WI38 (cell line): ENCODE measurements at regions not wholly inside any gene's neighbourhood (a gene's known extent, or its start where the extent isn't known, plus 50 kb on each side); places are given as distances from the start of the nearest gene placed in this dataset.

Experiments used
- H3K4me3 ChIP-seq: 2 replicates; pipeline ENCODE4 v1.5.1; 2011; ENCODE audit warnings: low read depth, mild to moderate bottlenecking, control low read depth, low read length
- CTCF ChIP-seq: IDR thresholded peaks from 2 replicates; pipeline ENCODE4 v1.5.1; 2012; ENCODE audit warnings: low read depth, mild to moderate bottlenecking, control low read depth, low read length

- no peak overlapping the region for H3K4me3 ChIP-seq
- TF ChIP-seq CTCF: no peak
Measured at GRCh38 chr9:108663422-108663821, 192.4 kb downstream of the ACTL7B start.

GRCh38 chr9:108662956-108663355, 192.8 kb downstream of the ACTL7B start:
- H3K4me3 ChIP-seq: no peak overlapping the region
- TF ChIP-seq CTCF: no peak

- no peak for TF ChIP-seq CTCF
- H3K4me3 ChIP-seq: no peak overlapping the region
Measured at GRCh38 chr9:108662091-108662875, 193.5 kb downstream of the ACTL7B start.

GRCh38 chr9:108656566-108656965, 199.2 kb downstream of the ACTL7B start:
- no peak for TF ChIP-seq CTCF
- H3K4me3 ChIP-seq: no peak overlapping the region

- H3K4me3 ChIP-seq: no peak overlapping the region
- no peak for TF ChIP-seq CTCF
Measured at GRCh38 chr9:108655818-108656217, 200.0 kb downstream of the ACTL7B start.

- H3K4me3 ChIP-seq: no peak overlapping the region
- no peak for TF ChIP-seq CTCF
Measured at GRCh38 chr9:108654566-108654965, 201.2 kb downstream of the ACTL7B start.

GRCh38 chr9:108652851-108653250, 202.9 kb downstream of the ACTL7B start:
- H3K4me3 ChIP-seq: no peak overlapping the region
- no peak for TF ChIP-seq CTCF
